Neutrophil (primary cell): ENCODE measurements at regions not wholly inside any gene's neighbourhood (a gene's known extent, or its start where the extent isn't known, plus 50 kb on each side); places are given as distances from the start of the nearest gene placed in this dataset.

Experiments
- H3K27ac ChIP-seq: fragments of 200-600 bp; sonication (generic); 2 replicates; pipeline ENCODE4 v1.5.1; 2016; ENCODE audit warnings: mild to moderate bottlenecking, moderate library complexity
- H3K27me3 ChIP-seq: fragments of 200-600 bp; sonication (generic); 2 replicates; pipeline ENCODE4 v1.6.0; 2016; ENCODE audit warnings: mild to moderate bottlenecking
- H3K36me3 ChIP-seq: fragments of 200-600 bp; sonication (generic); 2 replicates; pipeline ENCODE4 v1.5.1; 2017
- H3K4me1 ChIP-seq, 2 experiments: fragments of 200-600 bp in 1 of 2; sonication (generic) in 1 of 2; 1 replicate in 1 of 2; 2 replicates in 1 of 2; pipeline versions ENCODE4 v1.5.1 to v1.6.1; 2013 to 2016; ENCODE audit warnings: low read depth in 1 of 2, low read length in 1 of 2, mild to moderate bottlenecking in 1 of 2, moderate library complexity in 1 of 2; ENCODE audit not compliant: control insufficient read depth in 1 of 2, insufficient read depth in 1 of 2
- H3K4me3 ChIP-seq, 2 experiments: fragments of 200-600 bp in 1 of 2; sonication (generic) in 1 of 2; 1 replicate in 1 of 2; 2 replicates in 1 of 2; pipeline ENCODE4 v1.5.1; 2013 to 2016; ENCODE audit warnings: low read depth in 1 of 2, low read length in 1 of 2, mild to moderate bottlenecking in 1 of 2, moderate library complexity in 1 of 2
- H3K9me3 ChIP-seq: fragments of 200-600 bp; sonication (generic); 2 replicates; pipeline ENCODE4 v1.5.1; 2016
- TF ChIP-seq, protein P1 (sequence below): fragments of 200-600 bp; sonication (generic); IDR thresholded peaks from 2 replicates; pipeline ENCODE4 v1.5.1; 2016; ENCODE audit warnings: antibody characterized with exemption

DNA sequence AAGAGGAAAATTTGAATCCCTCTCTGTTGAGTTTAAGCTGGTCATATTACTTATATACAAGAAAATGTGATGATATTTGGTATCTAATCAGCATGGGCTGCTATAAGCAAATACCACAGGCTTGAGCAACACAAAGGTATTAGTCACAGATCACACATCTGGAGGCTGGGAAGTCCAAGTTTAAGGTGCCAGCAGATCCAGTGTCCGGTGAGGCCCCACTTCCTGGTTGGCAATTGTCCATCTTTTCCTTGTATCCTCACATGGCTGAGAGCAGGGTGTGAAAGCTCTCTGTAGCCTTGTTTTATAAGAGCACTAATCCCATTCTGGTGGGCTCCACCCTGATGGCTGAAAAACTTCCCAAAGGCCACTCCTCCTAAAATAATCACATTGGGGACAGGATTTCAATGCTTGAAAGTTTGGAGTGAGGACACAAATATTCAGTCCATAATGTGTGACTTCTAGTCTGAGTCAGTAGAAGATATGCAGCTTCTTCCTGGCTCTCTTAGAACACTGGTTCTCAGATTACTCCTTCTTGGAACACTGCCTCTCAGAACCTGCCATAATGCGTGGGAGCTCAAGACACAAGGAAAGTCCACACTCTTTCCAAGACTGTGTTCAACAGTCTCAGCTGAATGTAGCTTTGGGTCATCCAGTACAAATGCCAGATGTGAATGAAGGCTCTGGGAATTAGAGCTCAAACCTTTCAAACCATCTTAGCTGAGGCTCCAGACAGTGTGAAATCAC, 124.1 kb downstream of the PRDM9 start:
- Histone ChIP-seq H3K27ac (no peak overlapping the region), H3K4me1 (no peaks in the 10 kb centered on the region), H3K27me3 (no peaks in the 10 kb centered on the region)

DNA sequence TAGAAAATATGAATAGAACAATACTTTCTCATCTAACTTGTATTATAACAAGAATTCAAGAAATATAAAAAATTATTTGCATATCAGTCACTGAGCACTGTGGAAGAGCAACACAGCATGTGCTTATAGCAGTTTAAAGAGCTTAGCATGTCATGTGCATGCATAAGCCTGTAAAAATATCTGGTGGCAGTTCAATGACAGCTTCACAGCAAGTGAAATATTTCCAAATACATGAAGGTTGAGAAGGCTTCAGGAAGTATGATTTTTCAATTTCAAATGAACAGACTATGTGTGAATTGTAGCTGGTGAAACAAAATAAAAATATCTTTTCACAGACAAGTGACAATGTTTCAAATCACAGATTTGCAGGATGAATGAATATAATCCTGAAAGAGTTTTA, 128.5 kb downstream of the PRDM9 start:
- Histone ChIP-seq H3K27ac (no peak overlapping the region), H3K27me3 (no peaks in the 10 kb centered on the region), H3K9me3 (peaks cover 4% of the 10 kb centered on the region), H3K4me1 (no peaks in the 10 kb centered on the region), H3K36me3 (no peaks in the 10 kb centered on the region), H3K4me3 (no peak overlapping the region)
- TF ChIP-seq, protein P1, sequence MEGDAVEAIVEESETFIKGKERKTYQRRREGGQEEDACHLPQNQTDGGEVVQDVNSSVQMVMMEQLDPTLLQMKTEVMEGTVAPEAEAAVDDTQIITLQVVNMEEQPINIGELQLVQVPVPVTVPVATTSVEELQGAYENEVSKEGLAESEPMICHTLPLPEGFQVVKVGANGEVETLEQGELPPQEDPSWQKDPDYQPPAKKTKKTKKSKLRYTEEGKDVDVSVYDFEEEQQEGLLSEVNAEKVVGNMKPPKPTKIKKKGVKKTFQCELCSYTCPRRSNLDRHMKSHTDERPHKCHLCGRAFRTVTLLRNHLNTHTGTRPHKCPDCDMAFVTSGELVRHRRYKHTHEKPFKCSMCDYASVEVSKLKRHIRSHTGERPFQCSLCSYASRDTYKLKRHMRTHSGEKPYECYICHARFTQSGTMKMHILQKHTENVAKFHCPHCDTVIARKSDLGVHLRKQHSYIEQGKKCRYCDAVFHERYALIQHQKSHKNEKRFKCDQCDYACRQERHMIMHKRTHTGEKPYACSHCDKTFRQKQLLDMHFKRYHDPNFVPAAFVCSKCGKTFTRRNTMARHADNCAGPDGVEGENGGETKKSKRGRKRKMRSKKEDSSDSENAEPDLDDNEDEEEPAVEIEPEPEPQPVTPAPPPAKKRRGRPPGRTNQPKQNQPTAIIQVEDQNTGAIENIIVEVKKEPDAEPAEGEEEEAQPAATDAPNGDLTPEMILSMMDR, result no peak

More for the DNA sequence above, 124.1 kb downstream of the PRDM9 start:
- Histone ChIP-seq H3K36me3 (no peaks in the 10 kb centered on the region), H3K4me3 (no peak overlapping the region), H3K9me3 (peaks cover 4% of the 10 kb centered on the region)
- TF ChIP-seq, protein P1, result no peak

DNA sequence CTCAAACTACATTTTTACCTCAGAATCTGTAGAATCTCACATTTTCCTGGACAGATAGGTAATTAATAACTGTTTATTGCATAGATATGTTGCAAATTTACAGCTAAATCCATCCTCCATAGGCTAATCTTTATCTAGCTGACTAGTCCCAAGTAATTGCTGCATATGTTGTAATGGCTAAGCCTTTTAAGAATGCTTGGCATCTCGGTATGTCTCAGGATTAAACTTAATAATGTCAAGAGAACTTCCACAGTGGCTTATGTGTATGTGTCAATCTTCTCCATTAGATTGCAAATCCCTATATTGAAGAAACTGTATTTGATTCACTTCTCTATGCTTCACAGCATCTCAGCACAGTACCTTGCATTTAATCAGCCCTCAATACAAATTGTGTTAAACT, 131.9 kb downstream of the PRDM9 start:
- Histone ChIP-seq H3K27ac (no peak overlapping the region), H3K4me3 (no peak overlapping the region), H3K27me3 (no peaks in the 10 kb centered on the region), H3K9me3 (peaks cover 4% of the 10 kb centered on the region), H3K36me3 (no peaks in the 10 kb centered on the region), H3K4me1 (no peaks in the 10 kb centered on the region)
- TF ChIP-seq, protein P1, result no peak

DNA sequence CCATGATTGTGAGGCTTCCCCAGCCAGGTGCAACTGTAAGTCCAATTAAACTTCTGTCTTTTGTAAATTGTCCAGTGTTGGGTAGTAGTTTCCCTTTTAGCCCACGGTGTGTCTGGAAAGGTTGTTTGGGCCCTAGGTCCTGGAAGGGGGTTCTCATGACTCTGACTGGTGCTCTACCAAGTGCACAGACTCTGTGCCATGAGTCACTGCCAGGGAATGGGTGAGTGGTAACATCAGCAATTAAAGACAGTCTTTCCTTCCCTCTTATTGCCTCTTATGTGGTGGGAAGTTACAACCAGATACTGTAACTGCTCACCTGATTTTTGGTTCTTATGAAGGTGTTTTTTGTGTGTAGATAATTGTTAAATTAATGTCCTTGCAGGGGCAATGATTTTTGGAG, 141.2 kb downstream of the PRDM9 start:
- TF ChIP-seq, protein P1, result no peak
- Histone ChIP-seq H3K9me3 (no peaks in the 10 kb centered on the region), H3K4me1 (no peaks in the 10 kb centered on the region), H3K27me3 (no peaks in the 10 kb centered on the region), H3K36me3 (no peaks in the 10 kb centered on the region), H3K4me3 (no peak overlapping the region), H3K27ac (no peak overlapping the region)

DNA sequence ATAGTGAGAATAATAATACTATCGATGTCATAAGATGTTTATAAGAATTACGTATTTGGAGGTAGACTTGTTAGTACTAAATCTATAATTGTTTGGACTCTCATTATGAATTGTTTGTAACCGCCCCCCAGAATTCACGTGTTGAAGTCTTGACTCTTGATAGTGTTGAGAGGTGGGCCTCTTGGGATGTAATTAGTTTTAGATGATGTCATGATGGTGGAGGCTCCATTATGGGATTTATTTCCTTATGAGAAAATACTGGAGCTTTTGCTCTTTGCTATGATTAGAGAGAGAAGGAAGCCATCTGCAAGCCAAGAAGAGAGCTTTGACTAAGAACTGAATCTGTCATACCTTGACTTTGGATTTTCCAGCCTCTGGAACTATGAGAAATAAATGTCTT, 142.2 kb downstream of the PRDM9 start:
- TF ChIP-seq, protein P1, result no peak

More for the DNA sequence above, 142.2 kb downstream of the PRDM9 start:
- no peaks in the 10 kb centered on the region for H3K4me1 ChIP-seq
- H3K36me3 ChIP-seq, result no peaks in the 10 kb centered on the region
- no peaks in the 10 kb centered on the region for H3K27me3 ChIP-seq
- no peak overlapping the region for H3K4me3 ChIP-seq
- no peak overlapping the region for H3K27ac ChIP-seq
- H3K9me3 ChIP-seq, result no peaks in the 10 kb centered on the region
